ENCODE measurements at regions not wholly inside any gene's neighbourhood (a gene's known extent, or its start where the extent isn't known, plus 50 kb on each side); places are given as distances from the start of the nearest gene placed in this dataset.
"Not testable (repeated sequence)": the region's sequence is repeated elsewhere in the genome, so short reads cannot be mapped to it uniquely, and the experiment has no call there.

DNA sequence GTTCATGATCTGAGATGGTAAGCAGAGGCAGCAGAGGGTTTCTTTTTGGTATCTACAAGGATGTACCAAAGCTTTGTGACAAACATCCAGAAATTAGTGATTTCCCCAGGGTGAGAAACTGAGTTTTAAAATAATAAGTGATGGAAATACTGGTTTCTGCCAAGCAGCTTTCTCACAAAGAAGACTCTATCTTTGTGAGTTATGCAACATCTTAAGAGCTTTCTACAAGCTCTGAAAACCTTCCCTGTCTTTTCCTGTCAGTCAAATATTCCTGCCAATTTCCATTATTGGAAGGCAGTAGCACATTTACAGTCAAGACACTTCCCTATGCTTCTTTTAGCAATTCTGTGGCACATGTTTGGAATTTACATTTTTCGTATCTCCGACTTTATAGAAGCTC lies 264.7 kb upstream of the SPTLC3 start:
- no peak for TF ChIP-seq CTCF (IDR thresholded peaks at IDR 0.05; ENCODE audit: extremely low read depth, missing control alignments)
- no peak for DNase-seq (ENCODE audit: low spot score)

DNA sequence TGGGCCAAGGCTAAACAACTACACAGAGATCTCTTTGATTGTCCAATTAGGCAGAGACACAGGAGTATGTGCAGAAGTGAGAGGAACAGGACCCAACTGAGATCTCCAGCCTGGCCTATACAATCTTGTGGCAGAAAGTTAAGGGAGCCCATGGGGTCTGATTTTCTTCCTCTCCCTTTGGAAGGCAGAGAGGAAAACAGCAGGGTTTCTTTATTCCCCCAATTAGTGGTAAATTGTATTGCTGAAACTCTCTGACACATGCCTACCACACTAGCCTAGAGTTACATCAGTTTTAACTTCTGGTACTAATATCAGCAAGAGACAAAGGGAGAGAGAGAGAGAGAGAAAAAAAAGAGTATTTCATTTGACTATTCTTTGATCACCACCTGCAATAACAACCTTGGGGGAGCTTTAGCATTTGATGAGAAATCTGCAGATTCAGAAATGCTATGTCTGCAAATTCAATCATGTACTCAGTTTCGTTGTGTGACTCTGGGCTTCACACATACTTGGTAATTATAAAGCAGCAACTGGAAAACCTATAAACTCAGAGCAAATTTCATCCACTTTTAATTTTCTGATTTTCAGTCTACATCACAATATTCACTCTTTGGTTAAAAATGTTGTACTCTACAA lies 260.3 kb upstream of the SPTLC3 start:
- no peak for DNase-seq (ENCODE audit: low spot score)
- TF ChIP-seq CTCF (IDR thresholded peaks at IDR 0.05; ENCODE audit: extremely low read depth, missing control alignments): no peak

DNA sequence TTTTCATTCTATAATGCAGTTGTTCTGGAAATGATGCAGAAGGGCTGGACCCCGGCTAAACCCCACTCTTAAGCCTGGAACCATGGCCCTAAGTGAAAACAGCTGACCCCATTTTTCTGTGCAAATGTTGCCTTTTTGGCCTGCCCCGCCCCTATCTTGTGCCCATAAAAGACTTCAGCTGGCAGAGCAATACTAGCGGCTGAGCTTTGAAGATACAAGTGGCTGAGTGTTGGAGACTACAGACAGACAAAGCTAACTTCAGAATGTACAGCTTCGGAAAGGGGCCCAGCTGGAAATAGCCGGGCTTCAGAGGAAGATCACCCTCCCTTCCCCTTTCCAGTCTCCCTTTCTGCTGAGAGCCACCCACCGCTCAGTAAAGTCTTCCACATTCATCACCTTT lies 258.6 kb upstream of the SPTLC3 start:
- DNase-seq (ENCODE audit: low spot score): no peak
- TF ChIP-seq CTCF (IDR thresholded peaks at IDR 0.05; ENCODE audit: extremely low read depth, missing control alignments): no peak

GRCh38 chr20:12752900-12753693 lies 255.7 kb upstream of the SPTLC3 start:
- DNase-seq (ENCODE audit: low spot score): not testable (repeated sequence)

GRCh38 chr20:12753742-12754141 lies 255.0 kb upstream of the SPTLC3 start:
- DNase-seq (ENCODE audit: low spot score): not testable (repeated sequence)

- DNase-seq (ENCODE audit: low spot score): not testable (repeated sequence)
Measured at GRCh38 chr20:12759493-12759892, 249.3 kb upstream of the SPTLC3 start.

GRCh38 chr20:12762725-12763124 lies 246.0 kb upstream of the SPTLC3 start:
- DNase-seq (ENCODE audit: low spot score): no peak
- TF ChIP-seq CTCF (IDR thresholded peaks at IDR 0.05; ENCODE audit: extremely low read depth, missing control alignments): no peak

DNA sequence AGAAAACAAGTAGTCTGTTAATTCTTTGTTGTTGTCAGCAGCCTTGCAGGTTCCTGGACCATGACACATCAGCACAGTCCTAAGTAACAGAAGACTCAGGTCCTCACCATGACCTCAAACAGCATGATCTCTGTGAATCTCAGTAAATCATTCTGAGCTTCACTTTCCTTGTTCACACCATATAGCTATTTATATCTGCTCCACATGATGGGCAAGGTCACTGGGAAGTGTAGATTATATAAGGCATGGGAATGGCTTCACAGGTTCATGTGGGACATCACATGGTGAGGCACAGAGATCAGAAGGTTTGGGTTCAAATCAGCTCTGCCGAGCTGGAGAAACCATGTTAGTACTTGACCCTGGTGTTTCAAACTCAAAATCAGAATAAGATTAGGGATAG lies 245.4 kb upstream of the SPTLC3 start:
- no peak for DNase-seq (ENCODE audit: low spot score)
- no peak for TF ChIP-seq CTCF (IDR thresholded peaks at IDR 0.05; ENCODE audit: extremely low read depth, missing control alignments)

DNA sequence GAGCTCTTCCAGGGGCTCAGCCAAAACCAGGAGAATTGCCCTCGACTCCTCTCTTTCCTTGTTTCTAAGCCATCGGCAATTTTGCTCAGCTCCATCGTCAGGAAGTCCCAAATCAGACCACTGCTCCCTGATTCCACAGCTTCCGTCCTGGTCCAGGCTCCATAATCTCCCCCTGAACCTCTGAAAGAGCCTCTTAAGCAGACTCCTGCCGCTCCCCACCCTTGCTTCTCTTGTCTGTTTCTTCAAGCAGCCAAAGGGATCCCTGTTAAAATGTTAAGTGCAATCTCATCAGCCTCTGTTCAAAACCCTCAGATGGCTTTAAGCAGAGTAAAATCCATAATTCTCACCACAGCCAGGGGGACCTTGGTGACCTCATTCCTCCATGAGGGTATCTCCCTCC lies 244.7 kb upstream of the SPTLC3 start:
- TF ChIP-seq CTCF (IDR thresholded peaks at IDR 0.05; ENCODE audit: extremely low read depth, missing control alignments): no peak
- no peak for DNase-seq (ENCODE audit: low spot score)

All from GM20000 (cell line).